ENCODE measurements at regions not wholly inside any gene's neighbourhood (a gene's known extent, or its start where the extent isn't known, plus 50 kb on each side); places are given as distances from the start of the nearest gene placed in this dataset.
"Not testable (repeated sequence)": the region's sequence is repeated elsewhere in the genome, so short reads cannot be mapped to it uniquely, and the experiment has no call there.

GRCh38 chr7:79625921-79626320 lies 172.5 kb upstream of the MAGI2 start:
- not testable (repeated sequence) for DNase-seq (ENCODE audit: low spot score)

GRCh38 chr7:79624336-79624735 lies 170.9 kb upstream of the MAGI2 start:
- no peak for DNase-seq (ENCODE audit: low spot score)

GRCh38 chr7:79622781-79623180 lies 169.3 kb upstream of the MAGI2 start:
- DNase-seq (ENCODE audit: low spot score) = peak; percentile 4

- DNase-seq (ENCODE audit: low spot score) = peak; percentile 30
Observed at GRCh38 chr7:79620291-79620690, 166.8 kb upstream of the MAGI2 start.

GRCh38 chr7:79619216-79619615 lies 165.7 kb upstream of the MAGI2 start:
- DNase-seq (ENCODE audit: low spot score) = no peak

- DNase-seq (ENCODE audit: low spot score) = no peak
Observed at GRCh38 chr7:79615871-79616640, 162.6 kb upstream of the MAGI2 start.

- DNase-seq (ENCODE audit: low spot score) = no peak
Observed at GRCh38 chr7:79615466-79615865, 162.0 kb upstream of the MAGI2 start.

- DNase-seq (ENCODE audit: low spot score) = no peak
Observed at GRCh38 chr7:79612903-79613302, 159.4 kb upstream of the MAGI2 start.

- no peak for DNase-seq (ENCODE audit: low spot score)
Observed at GRCh38 chr7:79612022-79612421, 158.6 kb upstream of the MAGI2 start.

- DNase-seq (ENCODE audit: low spot score) = no peak
Observed at GRCh38 chr7:79610748-79611304, 157.4 kb upstream of the MAGI2 start.

GRCh38 chr7:79610313-79610712 lies 156.8 kb upstream of the MAGI2 start:
- no peak for DNase-seq (ENCODE audit: low spot score)

- no peak for DNase-seq (ENCODE audit: low spot score)
Observed at GRCh38 chr7:79608005-79608404, 154.5 kb upstream of the MAGI2 start.

GRCh38 chr7:79604841-79605240 lies 151.4 kb upstream of the MAGI2 start:
- no peak for DNase-seq (ENCODE audit: low spot score)

GRCh38 chr7:79598351-79598750 lies 144.9 kb upstream of the MAGI2 start:
- DNase-seq (ENCODE audit: low spot score) = no peak

GRCh38 chr7:79594671-79595070 lies 141.2 kb upstream of the MAGI2 start:
- not testable (repeated sequence) for DNase-seq (ENCODE audit: low spot score)

GRCh38 chr7:79593866-79594301 lies 140.4 kb upstream of the MAGI2 start:
- DNase-seq (ENCODE audit: low spot score) = no peak

GRCh38 chr7:79590916-79591623 lies 137.6 kb upstream of the MAGI2 start:
- DNase-seq (ENCODE audit: low spot score) = no peak

- DNase-seq (ENCODE audit: low spot score) = no peak
Observed at GRCh38 chr7:79590391-79590790, 136.9 kb upstream of the MAGI2 start.

- no peak for DNase-seq (ENCODE audit: low spot score)
Observed at GRCh38 chr7:79570903-79571302, 117.4 kb upstream of the MAGI2 start.

- DNase-seq (ENCODE audit: low spot score) = no peak
Observed at GRCh38 chr7:79563821-79564522, 110.5 kb upstream of the MAGI2 start.

- no peak for DNase-seq (ENCODE audit: low spot score)
Observed at GRCh38 chr7:79555571-79555970, 102.1 kb upstream of the MAGI2 start.

GRCh38 chr7:79553811-79554555 lies 100.5 kb upstream of the MAGI2 start:
- no peak for DNase-seq (ENCODE audit: low spot score)
